ENCODE measurements at regions not wholly inside any gene's neighbourhood (a gene's known extent, or its start where the extent isn't known, plus 50 kb on each side); places are given as distances from the start of the nearest gene placed in this dataset.

GRCh38 chr13:80132741-80133601 is 208.0 kb downstream of the SPRY2 start:
- DNase-seq (ENCODE audit: low read depth, low spot score), result no peak

- DNase-seq (ENCODE audit: low read depth, low spot score), result no peak
Observed at GRCh38 chr13:80131204-80131603, 209.7 kb downstream of the SPRY2 start.

- DNase-seq (ENCODE audit: low read depth, low spot score), result no peak
Observed at GRCh38 chr13:80126389-80127068, 214.4 kb downstream of the SPRY2 start.

- DNase-seq (ENCODE audit: low read depth, low spot score), result no peak
Observed at GRCh38 chr13:80123945-80124344, 217.0 kb downstream of the SPRY2 start.

- DNase-seq (ENCODE audit: low read depth, low spot score), result no peak
Observed at GRCh38 chr13:80121038-80121437, 219.9 kb downstream of the SPRY2 start.

- no peak for DNase-seq (ENCODE audit: low read depth, low spot score)
Observed at GRCh38 chr13:80118506-80118905, 222.4 kb downstream of the SPRY2 start.

- DNase-seq (ENCODE audit: low read depth, low spot score), result no peak
Observed at GRCh38 chr13:80118099-80118498, 222.8 kb downstream of the SPRY2 start.

- no peak for DNase-seq (ENCODE audit: low read depth, low spot score)
Observed at GRCh38 chr13:80117515-80117914, 223.4 kb downstream of the SPRY2 start.

- no peak for DNase-seq (ENCODE audit: low read depth, low spot score)
Observed at GRCh38 chr13:80116107-80116506, 224.8 kb downstream of the SPRY2 start.

GRCh38 chr13:80115616-80116015 is 225.3 kb downstream of the SPRY2 start:
- no peak for DNase-seq (ENCODE audit: low read depth, low spot score)

GRCh38 chr13:80113714-80114454 is 227.0 kb downstream of the SPRY2 start:
- no peak for DNase-seq (ENCODE audit: low read depth, low spot score)

- DNase-seq (ENCODE audit: low read depth, low spot score), result no peak
Observed at GRCh38 chr13:80109303-80109702, 231.6 kb downstream of the SPRY2 start.

GRCh38 chr13:80105350-80105749 is 235.6 kb downstream of the SPRY2 start:
- no peak for DNase-seq (ENCODE audit: low read depth, low spot score)

GRCh38 chr13:80101040-80101439 is 239.9 kb downstream of the SPRY2 start:
- DNase-seq (ENCODE audit: low read depth, low spot score), result no peak

- no peak for DNase-seq (ENCODE audit: low read depth, low spot score)
Observed at GRCh38 chr13:80100636-80101035, 240.3 kb downstream of the SPRY2 start.

- DNase-seq (ENCODE audit: low read depth, low spot score), result no peak
Observed at GRCh38 chr13:80097561-80097960, 243.4 kb downstream of the SPRY2 start.

GRCh38 chr13:80096383-80096782 is 244.5 kb downstream of the SPRY2 start:
- no peak for DNase-seq (ENCODE audit: low read depth, low spot score)

GRCh38 chr13:80094526-80094925 is 246.4 kb downstream of the SPRY2 start:
- no peak for DNase-seq (ENCODE audit: low read depth, low spot score)

GRCh38 chr13:80093888-80094287 is 247.0 kb downstream of the SPRY2 start:
- no peak for DNase-seq (ENCODE audit: low read depth, low spot score)

- DNase-seq (ENCODE audit: low read depth, low spot score), result no peak
Observed at GRCh38 chr13:80086304-80086721, 254.6 kb downstream of the SPRY2 start.

- DNase-seq (ENCODE audit: low read depth, low spot score), result no peak
Observed at GRCh38 chr13:80083853-80084676, 256.9 kb downstream of the SPRY2 start.
